Gastrocnemius medialis (tissue), 4 donors: ENCODE measurements at regions not wholly inside any gene's neighbourhood (a gene's known extent, or its start where the extent isn't known, plus 50 kb on each side); places are given as distances from the start of the nearest gene placed in this dataset.

Source experiments
- ATAC-seq, 2 donors: fragments of 150-250 bp; one replicate each; pipeline ENCODE4 v1.9.1; 2016
- DNase-seq, 2 donors: peaks; one replicate each; pipeline ENCODE4 v3.0.0-alpha.2; 2019
- H3K27ac ChIP-seq, 4 donors: fragments of 200-600 bp; sonication (generic); 1 replicate in 1 of 4; 2 replicates in 3 of 4; pipeline ENCODE4 v1.5.1; 2016 to 2018; ENCODE audit warnings: mild to moderate bottlenecking in 2 of 4, moderate library complexity in 1 of 4
- H3K27me3 ChIP-seq, 3 donors: fragments of 200-600 bp; sonication (generic) in 2 of 3; 1 replicate in 1 of 3; 2 replicates in 2 of 3; pipeline versions ENCODE4 v1.5.1 to v1.6.0; 2016 to 2019; ENCODE audit warnings: mild to moderate bottlenecking in 1 of 3, moderate library complexity in 1 of 3
- H3K36me3 ChIP-seq, 2 donors: fragments of 200-600 bp; sonication (generic) in 1 of 2; one replicate each; pipeline ENCODE4 v1.5.1; 2017 to 2018
- H3K4me1 ChIP-seq, 2 donors: fragments of 200-600 bp; sonication (generic) in 1 of 2; one replicate each; pipeline ENCODE4 v1.5.1; 2016 to 2017; ENCODE audit warnings: mild to moderate bottlenecking in 2 of 2
- H3K4me3 ChIP-seq, 4 donors: fragments of 200-600 bp; sonication (generic) in 3 of 4; 1 replicate in 1 of 4; 2 replicates in 3 of 4; pipeline ENCODE4 v1.5.1; 2016 to 2019; ENCODE audit warnings: mild to moderate bottlenecking in 2 of 4
- H3K9me3 ChIP-seq, 3 donors: fragments of 200-600 bp; sonication (generic) in 2 of 3; 1 replicate in 1 of 3; 2 replicates in 2 of 3; pipeline ENCODE4 v1.5.1; 2016 to 2019
- POLR2A ChIP-seq, 2 donors: fragments of 450-650 bp; IDR thresholded peaks; one replicate each; pipeline ENCODE4 v1.6.1; 2017; ENCODE audit warnings: antibody characterized with exemption in 2 of 2, mild to moderate bottlenecking in 2 of 2, moderate library complexity in 2 of 2
- in situ Hi-C, 4 donors: fragments of 200-750 bp; cut with MboI; loops; one replicate each; pipeline versions ENCODE4 v1.15.0 to v1.8.0; 2017; ENCODE audit warnings: low sequenced_read_pairs in 4 of 4
- intact Hi-C: fragments of 100-400 bp; cut with DNase I; formaldehyde crosslinking; loops from one replicate; pipeline ENCODE4 v1.15.1; 2023; ENCODE audit warnings: low total_unique reads
- TF ChIP-seq, protein P1 (sequence below), 5 experiments: fragments of 450-650 bp in 3 of 5; fragments of 200-600 bp in 2 of 5; sonication (generic) in 2 of 5; IDR thresholded peaks in 4 of 5; conservative IDR thresholded peaks in 1 of 5; 1 replicate in 4 of 5; 2 replicates in 1 of 5; pipeline ENCODE4 v1.5.1; 2016 to 2019; ENCODE audit warnings: antibody characterized with exemption in 5 of 5, mild to moderate bottlenecking in 3 of 5, moderate library complexity in 3 of 5

DNA sequence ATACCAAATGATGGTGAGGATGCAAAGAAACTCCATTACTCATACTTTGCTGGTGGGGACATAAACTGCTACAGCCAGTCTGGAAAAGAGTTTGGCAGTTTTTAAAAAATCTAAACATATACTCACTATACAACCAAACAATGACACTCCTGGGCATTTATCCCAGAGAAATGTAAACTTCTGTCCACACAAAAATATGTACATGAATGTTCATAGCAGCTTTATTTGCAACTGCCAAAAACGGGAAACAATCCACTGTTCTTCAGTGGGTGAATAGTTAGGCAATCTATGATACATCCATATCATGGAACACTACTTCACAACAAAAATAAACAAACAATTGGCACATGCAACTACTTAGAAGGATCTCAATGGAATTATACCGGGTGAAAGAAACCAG is 276.4 kb upstream of the SP8 start:
- Histone ChIP-seq H3K36me3 (no peaks in the 10 kb centered on the region), H3K9me3 (no peaks in the 10 kb centered on the region), H3K27me3 (no peaks in the 10 kb centered on the region), H3K4me1 (no peaks in the 10 kb centered on the region), H3K4me3 (no peak overlapping the region), H3K27ac (no peak overlapping the region)
- DNase-seq (no peak), ATAC-seq (no peak)
- in situ Hi-C loops = no loop called here
- no peak for TF ChIP-seq POLR2A (IDR thresholded peaks at IDR 0.05)
- TF ChIP-seq, protein P1, sequence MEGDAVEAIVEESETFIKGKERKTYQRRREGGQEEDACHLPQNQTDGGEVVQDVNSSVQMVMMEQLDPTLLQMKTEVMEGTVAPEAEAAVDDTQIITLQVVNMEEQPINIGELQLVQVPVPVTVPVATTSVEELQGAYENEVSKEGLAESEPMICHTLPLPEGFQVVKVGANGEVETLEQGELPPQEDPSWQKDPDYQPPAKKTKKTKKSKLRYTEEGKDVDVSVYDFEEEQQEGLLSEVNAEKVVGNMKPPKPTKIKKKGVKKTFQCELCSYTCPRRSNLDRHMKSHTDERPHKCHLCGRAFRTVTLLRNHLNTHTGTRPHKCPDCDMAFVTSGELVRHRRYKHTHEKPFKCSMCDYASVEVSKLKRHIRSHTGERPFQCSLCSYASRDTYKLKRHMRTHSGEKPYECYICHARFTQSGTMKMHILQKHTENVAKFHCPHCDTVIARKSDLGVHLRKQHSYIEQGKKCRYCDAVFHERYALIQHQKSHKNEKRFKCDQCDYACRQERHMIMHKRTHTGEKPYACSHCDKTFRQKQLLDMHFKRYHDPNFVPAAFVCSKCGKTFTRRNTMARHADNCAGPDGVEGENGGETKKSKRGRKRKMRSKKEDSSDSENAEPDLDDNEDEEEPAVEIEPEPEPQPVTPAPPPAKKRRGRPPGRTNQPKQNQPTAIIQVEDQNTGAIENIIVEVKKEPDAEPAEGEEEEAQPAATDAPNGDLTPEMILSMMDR (IDR thresholded peaks at IDR 0.05 in 4 of 5, conservative IDR thresholded peaks at IDR 0.05 in 1 of 5) = no peak
- intact Hi-C loops = no loop called here

DNA sequence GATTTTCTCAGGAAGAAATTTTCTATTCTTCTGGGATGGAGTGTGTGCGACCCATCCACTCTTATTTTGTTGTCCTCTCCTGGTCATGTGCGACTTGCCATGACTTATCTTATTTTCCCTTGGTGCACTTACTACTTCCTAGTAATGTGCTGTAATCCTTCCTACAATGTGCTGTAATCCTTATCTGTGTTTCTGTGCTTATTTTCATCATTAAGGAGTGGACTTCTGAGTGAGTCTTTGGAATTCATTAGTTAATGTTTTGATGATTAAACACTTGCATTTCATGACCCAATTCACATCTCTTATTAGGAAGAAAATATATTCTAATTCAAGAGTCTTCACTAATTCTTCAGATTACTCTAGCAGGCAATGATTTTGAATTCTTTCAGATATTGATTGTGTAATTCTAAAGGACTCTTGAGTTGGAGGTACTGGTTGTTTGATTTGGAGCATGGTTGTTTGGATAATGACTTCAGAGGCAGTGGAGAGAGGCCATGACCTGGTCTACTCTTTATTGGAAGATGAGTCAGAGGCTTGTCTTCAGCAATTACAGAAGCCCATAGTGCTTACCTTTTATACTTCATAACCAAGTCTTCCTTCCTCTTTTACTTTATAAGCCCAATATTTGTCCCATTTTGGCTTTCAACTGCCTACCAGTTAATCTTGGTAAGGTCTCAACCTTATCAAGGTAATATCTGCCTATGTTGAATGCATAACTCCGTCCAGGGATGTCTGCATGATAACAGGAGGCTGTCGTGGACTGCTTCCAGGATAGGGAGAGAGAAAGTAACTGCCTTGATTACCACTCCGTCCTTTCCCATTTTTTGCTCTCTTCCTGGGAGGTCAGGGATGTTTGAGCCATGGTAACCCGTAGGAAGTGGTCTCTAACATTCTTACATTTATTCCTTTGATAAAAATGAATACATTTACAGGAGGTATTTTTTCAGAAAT is 278.3 kb upstream of the SP8 start:
- intact Hi-C loops (no loop called here), in situ Hi-C loops (no loop called here)
- Histone ChIP-seq H3K9me3 (no peaks in the 10 kb centered on the region), H3K36me3 (no peaks in the 10 kb centered on the region), H3K4me3 (no peak overlapping the region), H3K27me3 (no peaks in the 10 kb centered on the region), H3K27ac (no peak overlapping the region), H3K4me1 (no peaks in the 10 kb centered on the region)
- DNase-seq (no peak), ATAC-seq (no peak)
- TF ChIP-seq POLR2A (IDR thresholded peaks at IDR 0.05) = no peak
- TF ChIP-seq, protein P1 (IDR thresholded peaks at IDR 0.05 in 4 of 5, conservative IDR thresholded peaks at IDR 0.05 in 1 of 5) = no peak

DNA sequence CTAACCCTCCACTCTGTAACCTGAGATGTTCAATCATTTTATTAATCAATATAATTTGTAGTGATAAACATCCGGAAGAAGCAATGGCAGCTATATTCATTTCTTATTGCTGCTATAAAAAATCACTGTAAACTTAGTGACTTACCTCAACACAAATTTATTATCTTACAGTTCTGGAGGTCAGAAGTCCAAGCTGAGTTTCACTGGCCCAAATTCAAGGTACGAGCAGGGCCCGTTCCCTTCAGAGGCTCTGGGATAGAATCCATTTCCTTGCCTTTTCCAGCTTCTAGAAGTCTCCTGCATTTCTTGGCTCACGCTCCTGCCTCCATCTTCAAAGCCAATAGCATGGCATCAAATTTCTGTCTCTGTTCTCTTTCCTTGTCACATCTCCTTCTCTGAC is 279.5 kb upstream of the SP8 start:
- no peaks in the 10 kb centered on the region for H3K9me3 ChIP-seq
- H3K36me3 ChIP-seq = no peaks in the 10 kb centered on the region
- in situ Hi-C loops (no loop called here), intact Hi-C loops (no loop called here)
- no peak overlapping the region for H3K4me3 ChIP-seq
- no peaks in the 10 kb centered on the region for H3K4me1 ChIP-seq
- DNase-seq (no peak), ATAC-seq (no peak)
- TF ChIP-seq, protein P1 (IDR thresholded peaks at IDR 0.05 in 4 of 5, conservative IDR thresholded peaks at IDR 0.05 in 1 of 5) = no peak
- no peak for TF ChIP-seq POLR2A (IDR thresholded peaks at IDR 0.05)
- H3K27ac ChIP-seq = no peak overlapping the region
- H3K27me3 ChIP-seq = no peaks in the 10 kb centered on the region

DNA sequence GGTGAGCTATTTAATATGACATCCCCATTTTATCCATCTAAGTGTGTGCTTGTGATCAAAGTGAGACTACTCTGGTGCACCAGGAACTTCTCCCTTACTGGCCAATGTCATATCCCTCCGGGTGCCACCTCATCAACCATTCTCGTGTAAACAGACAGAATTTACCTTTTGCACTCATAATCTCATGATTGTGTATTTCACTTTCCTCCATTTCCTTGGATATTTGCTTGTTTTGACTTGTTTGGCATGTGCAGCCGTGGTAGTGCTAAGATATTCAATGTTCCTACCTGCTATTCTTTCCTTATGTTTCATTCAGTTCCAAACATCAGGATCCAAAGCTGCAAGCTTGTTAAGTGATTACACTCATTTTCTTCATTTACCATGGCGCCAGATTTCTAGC is 280.5 kb upstream of the SP8 start:
- no peak for ATAC-seq
- H3K4me3 ChIP-seq = no peak overlapping the region
- no peaks in the 10 kb centered on the region for H3K9me3 ChIP-seq
- no peaks in the 10 kb centered on the region for H3K36me3 ChIP-seq
- intact Hi-C loops = no loop called here
- no peaks in the 10 kb centered on the region for H3K27me3 ChIP-seq
- no peak for TF ChIP-seq POLR2A (IDR thresholded peaks at IDR 0.05)
- TF ChIP-seq, protein P1 (IDR thresholded peaks at IDR 0.05 in 4 of 5, conservative IDR thresholded peaks at IDR 0.05 in 1 of 5) = no peak
- H3K27ac ChIP-seq = no peak overlapping the region
- in situ Hi-C loops = no loop called here
- no peak for DNase-seq
- H3K4me1 ChIP-seq = no peaks in the 10 kb centered on the region
